ENCODE measurements at regions not wholly inside any gene's neighbourhood (a gene's known extent, or its start where the extent isn't known, plus 50 kb on each side); places are given as distances from the start of the nearest gene placed in this dataset.

DNA sequence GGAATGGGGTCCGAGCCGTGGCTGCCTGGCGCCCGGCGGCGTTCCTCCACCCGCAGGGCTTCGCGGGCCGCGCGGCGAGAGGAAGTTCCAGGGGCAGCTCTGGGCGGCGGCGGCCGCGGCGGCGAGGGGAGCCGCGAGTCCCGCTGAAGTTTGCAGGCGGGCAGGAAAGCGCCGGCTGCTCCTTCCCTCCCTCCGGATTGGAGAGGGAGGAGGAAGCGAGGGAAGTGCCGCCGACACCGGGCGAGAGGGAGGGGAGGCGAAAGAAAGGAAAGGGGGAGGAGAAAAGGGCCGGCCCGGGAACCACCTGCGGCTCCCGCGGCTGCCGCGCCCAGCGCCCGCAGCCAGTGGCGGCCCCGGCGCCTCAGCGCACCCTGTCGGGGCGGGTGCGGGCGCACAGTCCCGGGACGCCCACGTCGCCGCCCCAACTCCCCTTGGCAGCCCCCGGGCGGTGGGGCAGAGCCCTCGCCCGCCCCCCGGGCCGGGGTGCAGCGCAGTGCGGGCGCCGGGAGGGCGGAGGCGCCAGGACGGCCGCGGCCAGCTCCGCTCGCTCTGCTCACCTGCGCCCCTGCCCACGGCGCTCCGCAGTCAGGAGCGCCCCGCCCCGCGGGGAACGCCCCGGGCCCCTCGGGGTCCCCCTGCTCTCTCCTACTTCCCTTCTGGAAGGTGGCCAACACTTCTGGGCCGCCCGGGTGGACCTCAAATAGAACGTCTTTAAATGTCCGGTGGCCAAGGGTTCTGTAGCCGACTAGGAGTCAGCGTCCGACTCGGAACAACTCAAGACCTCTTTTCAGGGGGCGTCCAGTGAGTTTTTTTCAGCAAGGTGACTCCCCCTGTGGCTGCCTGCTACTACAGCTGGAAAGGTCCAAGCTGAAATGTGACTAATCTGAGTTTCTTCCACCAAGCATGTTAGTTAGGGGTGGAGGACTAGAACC is 80.3 kb upstream of the CCDC28A start (continued):
- TF ChIP-seq, protein P1, sequence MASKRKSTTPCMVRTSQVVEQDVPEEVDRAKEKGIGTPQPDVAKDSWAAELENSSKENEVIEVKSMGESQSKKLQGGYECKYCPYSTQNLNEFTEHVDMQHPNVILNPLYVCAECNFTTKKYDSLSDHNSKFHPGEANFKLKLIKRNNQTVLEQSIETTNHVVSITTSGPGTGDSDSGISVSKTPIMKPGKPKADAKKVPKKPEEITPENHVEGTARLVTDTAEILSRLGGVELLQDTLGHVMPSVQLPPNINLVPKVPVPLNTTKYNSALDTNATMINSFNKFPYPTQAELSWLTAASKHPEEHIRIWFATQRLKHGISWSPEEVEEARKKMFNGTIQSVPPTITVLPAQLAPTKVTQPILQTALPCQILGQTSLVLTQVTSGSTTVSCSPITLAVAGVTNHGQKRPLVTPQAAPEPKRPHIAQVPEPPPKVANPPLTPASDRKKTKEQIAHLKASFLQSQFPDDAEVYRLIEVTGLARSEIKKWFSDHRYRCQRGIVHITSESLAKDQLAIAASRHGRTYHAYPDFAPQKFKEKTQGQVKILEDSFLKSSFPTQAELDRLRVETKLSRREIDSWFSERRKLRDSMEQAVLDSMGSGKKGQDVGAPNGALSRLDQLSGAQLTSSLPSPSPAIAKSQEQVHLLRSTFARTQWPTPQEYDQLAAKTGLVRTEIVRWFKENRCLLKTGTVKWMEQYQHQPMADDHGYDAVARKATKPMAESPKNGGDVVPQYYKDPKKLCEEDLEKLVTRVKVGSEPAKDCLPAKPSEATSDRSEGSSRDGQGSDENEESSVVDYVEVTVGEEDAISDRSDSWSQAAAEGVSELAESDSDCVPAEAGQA (IDR thresholded peaks at IDR 0.05; ENCODE audit: low read depth), result no peak
- TF ChIP-seq, protein P1 (CRISPR knock-in tag; IDR thresholded peaks at IDR 0.05; ENCODE audit: borderline replicate concordance), result 0 out of 2 replicates have a peak, but pooled peaks have one; percentile 30
- TF ChIP-seq SRF (IDR thresholded peaks at IDR 0.05; ENCODE audit: low read depth, low read length), result no peak
- TF ChIP-seq SP5 (CRISPR knock-in tag; IDR thresholded peaks at IDR 0.05; ENCODE audit: borderline replicate concordance, low read depth), result peak; percentile 7; the same call in 1 of the 2 replicates
- TF ChIP-seq THYN1 (CRISPR knock-in tag; IDR thresholded peaks at IDR 0.05; ENCODE audit: borderline replicate concordance, low read depth), result no peak
- peak; percentile 44 for TF ChIP-seq PHF8 (CRISPR knock-in tag; IDR thresholded peaks at IDR 0.05)
- TF ChIP-seq NKX3-1 (CRISPR knock-in tag; IDR thresholded peaks at IDR 0.05), result no peak
- TF ChIP-seq NR3C1 (CRISPR knock-in tag; IDR thresholded peaks at IDR 0.05), result no peak
- TF ChIP-seq SIN3A (IDR thresholded peaks at IDR 0.05; ENCODE audit: borderline replicate concordance, low read depth, low read length), result 0 out of 2 replicates have a peak, but pooled peaks have one; percentile 19
- TF ChIP-seq SNAI1 (CRISPR knock-in tag; IDR thresholded peaks at IDR 0.05; ENCODE audit: borderline replicate concordance), result peak; percentile 60; the same call in 1 of the 2 replicates
- TF ChIP-seq KMT2B (CRISPR knock-in tag; IDR thresholded peaks at IDR 0.05), result peak; percentile 59; the same call in 1 of the 2 replicates
- peak; percentile 62 for TF ChIP-seq ZFY (CRISPR knock-in tag; IDR thresholded peaks at IDR 0.05)
- TF ChIP-seq RAD21 (CRISPR knock-in tag; IDR thresholded peaks at IDR 0.05), result peak; percentile 59; the same call in 1 of the 2 replicates
- TF ChIP-seq MYC (CRISPR knock-in tag; IDR thresholded peaks at IDR 0.05; ENCODE audit: borderline replicate concordance), result 0 out of 2 replicates have a peak, but pooled peaks have one; percentile 23
- no peak for TF ChIP-seq ZNF577 (CRISPR knock-in tag; IDR thresholded peaks at IDR 0.05; ENCODE audit: borderline replicate concordance, low read depth)
- TF ChIP-seq GATAD2A (CRISPR knock-in tag; IDR thresholded peaks at IDR 0.05), result peak; percentile 19; the same call in 1 of the 2 replicates
- TF ChIP-seq GABPA (IDR thresholded peaks at IDR 0.05; ENCODE audit: low read depth, low read length), result peak; percentile 5; the same call in 1 of the 2 replicates
- 0 out of 2 replicates have a peak, but pooled peaks have one; percentile 9 for TF ChIP-seq GABPA (CRISPR knock-in tag; IDR thresholded peaks at IDR 0.05; ENCODE audit: low read depth)
- TF ChIP-seq ZBTB7B (CRISPR knock-in tag; IDR thresholded peaks at IDR 0.05), result peak; percentile 65; the same call in 1 of the 2 replicates
- 0 out of 2 replicates have a peak, but pooled peaks have one; percentile 7 for TF ChIP-seq HOXA5 (CRISPR knock-in tag; IDR thresholded peaks at IDR 0.05)
- TF ChIP-seq, protein P2, sequence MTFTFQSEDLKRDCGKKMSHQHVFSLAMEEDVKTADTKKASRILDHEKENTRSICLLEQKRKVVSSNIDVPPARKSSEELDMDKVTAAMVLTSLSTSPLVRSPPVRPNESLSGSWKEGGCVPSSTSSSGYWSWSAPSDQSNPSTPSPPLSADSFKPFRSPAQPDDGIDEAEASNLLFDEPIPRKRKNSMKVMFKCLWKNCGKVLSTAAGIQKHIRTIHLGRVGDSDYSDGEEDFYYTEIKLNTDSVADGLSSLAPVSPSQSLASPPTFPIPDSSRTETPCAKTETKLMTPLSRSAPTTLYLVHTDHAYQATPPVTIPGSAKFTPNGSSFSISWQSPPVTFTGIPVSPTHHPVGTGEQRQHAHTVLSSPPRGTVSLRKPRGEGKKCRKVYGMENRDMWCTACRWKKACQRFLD (CRISPR knock-in tag; IDR thresholded peaks at IDR 0.05; ENCODE audit: borderline replicate concordance), result peak; percentile 38; the same call in 1 of the 2 replicates
- 0 out of 2 replicates have a peak, but pooled peaks have one; percentile 32 for TF ChIP-seq KLF12 (CRISPR knock-in tag; IDR thresholded peaks at IDR 0.05; ENCODE audit: borderline replicate concordance)
- peak; percentile 48; the same call in 1 of the 2 replicates for TF ChIP-seq NRL (CRISPR knock-in tag; IDR thresholded peaks at IDR 0.05; ENCODE audit: borderline replicate concordance)
